ENCODE measurements at regions not wholly inside any gene's neighbourhood (a gene's known extent, or its start where the extent isn't known, plus 50 kb on each side); places are given as distances from the start of the nearest gene placed in this dataset. TPM values are rescaled to one million over a fixed set of nuclear protein-coding genes. Genes with fewer than 3 reads are reported as not detected.

MicroRNA genes in the stretch of these regions (microRNA counts, 767-probe panel; counts per million panel counts)
- microRNA hsa-miR-622: 238 to 261 counts per million in 2 donors

Small RNAs in the stretch of these regions (small RNA-seq; reads per million reads assigned to genes)
- gene AL445647.2 (not detected), gene BRK1P2 (not detected), gene RF00212 (not detected), gene RNA5SP34 (not detected), gene RNU6-75P (not detected)

Measured in vagina (tissue), 2 donors.